AG10803 (cell line): ENCODE measurements at regions not wholly inside any gene's neighbourhood (a gene's known extent, or its start where the extent isn't known, plus 50 kb on each side); places are given as distances from the start of the nearest gene placed in this dataset.

ENCODE experiments used
- DNase-seq: peaks from one replicate; pipeline ENCODE4 v3.0.0; 2010; ENCODE audit warnings: low read depth
- H3K4me3 ChIP-seq: 2 replicates; pipeline ENCODE4 v1.5.1; 2011; ENCODE audit warnings: mild to moderate bottlenecking, low read length, control low read depth
- TF ChIP-seq, protein P1 (sequence below): conservative IDR thresholded peaks from 2 replicates; pipeline ENCODE4 v1.5.1; 2011; ENCODE audit warnings: mild to moderate bottlenecking, low read length, control low read depth, inconsistent platforms

DNA sequence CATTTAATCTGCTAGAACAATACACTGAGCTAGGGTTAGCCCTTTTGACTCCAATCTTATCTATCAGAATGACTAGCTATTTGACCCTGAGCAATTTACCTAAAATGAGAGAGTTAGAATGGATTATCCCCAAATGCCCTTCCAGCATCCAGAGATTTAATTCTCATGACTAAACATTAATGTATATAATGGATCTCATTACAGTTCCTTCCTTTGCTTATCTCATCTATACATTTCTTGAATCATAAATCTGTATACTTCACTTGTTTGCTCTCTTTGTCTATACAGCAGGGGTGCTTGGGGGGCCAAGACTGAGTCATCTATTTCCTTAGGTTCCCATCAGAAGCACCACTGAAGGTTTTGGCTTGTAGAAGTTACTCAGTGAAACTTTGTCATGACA lies 565.8 kb downstream of the IGSF11 start:
- DNase-seq, result no peak
- TF ChIP-seq, protein P1, sequence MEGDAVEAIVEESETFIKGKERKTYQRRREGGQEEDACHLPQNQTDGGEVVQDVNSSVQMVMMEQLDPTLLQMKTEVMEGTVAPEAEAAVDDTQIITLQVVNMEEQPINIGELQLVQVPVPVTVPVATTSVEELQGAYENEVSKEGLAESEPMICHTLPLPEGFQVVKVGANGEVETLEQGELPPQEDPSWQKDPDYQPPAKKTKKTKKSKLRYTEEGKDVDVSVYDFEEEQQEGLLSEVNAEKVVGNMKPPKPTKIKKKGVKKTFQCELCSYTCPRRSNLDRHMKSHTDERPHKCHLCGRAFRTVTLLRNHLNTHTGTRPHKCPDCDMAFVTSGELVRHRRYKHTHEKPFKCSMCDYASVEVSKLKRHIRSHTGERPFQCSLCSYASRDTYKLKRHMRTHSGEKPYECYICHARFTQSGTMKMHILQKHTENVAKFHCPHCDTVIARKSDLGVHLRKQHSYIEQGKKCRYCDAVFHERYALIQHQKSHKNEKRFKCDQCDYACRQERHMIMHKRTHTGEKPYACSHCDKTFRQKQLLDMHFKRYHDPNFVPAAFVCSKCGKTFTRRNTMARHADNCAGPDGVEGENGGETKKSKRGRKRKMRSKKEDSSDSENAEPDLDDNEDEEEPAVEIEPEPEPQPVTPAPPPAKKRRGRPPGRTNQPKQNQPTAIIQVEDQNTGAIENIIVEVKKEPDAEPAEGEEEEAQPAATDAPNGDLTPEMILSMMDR, result no peak
- no peak overlapping the region for H3K4me3 ChIP-seq

DNA sequence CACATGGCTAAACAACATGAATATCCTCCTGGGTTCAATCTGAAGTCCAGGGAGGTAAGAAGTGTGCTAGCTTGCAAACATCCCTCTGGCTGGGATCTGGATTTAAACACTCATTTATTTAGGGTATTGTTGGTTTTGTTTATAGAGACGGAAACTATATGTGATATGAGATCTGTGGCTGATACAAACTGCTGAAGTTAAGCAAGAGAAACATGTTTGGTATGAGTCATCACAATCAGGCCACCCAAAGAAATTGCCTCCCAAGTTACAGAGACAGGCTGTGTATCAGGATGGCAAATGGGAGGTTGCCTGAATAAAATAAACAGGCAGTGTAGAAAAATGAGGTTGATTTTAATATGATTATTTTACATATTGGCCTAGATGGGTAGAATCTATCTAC lies 562.1 kb downstream of the IGSF11 start:
- H3K4me3 ChIP-seq, result no peak overlapping the region
- DNase-seq, result no peak
- TF ChIP-seq, protein P1, result no peak

DNA sequence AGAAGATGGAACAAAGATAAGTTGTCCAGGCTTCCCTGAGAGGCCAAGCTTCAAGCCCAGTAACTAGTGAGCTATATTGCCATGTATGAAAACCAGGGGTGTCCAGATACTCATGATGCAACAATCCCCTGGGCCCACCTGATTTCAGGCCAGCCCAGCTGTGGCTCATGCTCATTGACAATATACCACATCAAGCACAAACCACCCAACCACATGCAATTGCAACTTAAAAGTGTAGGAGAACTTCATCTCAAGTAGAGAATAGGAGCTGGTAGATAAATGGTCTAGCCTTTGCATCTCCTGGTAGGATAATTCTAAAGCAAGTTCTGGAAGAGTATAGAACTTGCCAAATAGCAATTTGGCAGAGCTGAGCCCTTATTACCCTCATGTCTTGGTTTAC lies 561.3 kb downstream of the IGSF11 start:
- TF ChIP-seq, protein P1, result no peak
- H3K4me3 ChIP-seq, result no peak overlapping the region
- DNase-seq, result no peak

DNA sequence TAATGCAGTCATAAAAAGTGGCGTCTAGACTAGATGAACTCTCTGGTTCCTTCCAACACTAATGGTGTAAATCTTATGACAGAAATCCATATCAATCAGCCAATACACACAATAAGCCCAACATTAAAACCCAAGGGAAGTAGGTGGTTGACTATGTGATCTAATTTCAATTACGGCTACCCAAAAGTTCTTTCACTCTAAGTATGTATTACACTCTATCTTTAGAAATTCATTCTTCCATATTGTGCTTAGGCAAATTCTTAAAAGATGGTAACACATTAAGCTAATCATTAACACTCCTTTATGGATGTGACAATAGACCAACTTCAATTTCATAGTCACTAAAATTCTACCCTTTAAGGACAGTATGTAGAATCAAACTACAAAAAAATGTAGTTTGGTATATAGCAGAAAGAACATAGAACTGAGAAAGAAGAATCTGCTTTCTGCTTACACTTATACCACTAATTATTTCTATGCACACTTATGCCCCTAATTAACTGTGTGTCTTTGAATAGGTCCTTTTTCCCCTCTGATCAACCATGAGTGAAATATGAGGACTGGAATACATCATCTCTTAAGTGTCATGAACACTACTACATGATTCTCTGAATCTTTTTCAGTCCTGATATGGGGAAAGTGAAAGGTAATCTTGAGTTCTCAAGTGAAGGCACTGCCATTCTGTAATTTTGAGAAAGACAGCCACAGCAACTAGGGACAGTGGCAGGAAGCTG lies 557.6 kb downstream of the IGSF11 start:
- DNase-seq, result no peak
- TF ChIP-seq, protein P1, result no peak
- no peak overlapping the region for H3K4me3 ChIP-seq

DNA sequence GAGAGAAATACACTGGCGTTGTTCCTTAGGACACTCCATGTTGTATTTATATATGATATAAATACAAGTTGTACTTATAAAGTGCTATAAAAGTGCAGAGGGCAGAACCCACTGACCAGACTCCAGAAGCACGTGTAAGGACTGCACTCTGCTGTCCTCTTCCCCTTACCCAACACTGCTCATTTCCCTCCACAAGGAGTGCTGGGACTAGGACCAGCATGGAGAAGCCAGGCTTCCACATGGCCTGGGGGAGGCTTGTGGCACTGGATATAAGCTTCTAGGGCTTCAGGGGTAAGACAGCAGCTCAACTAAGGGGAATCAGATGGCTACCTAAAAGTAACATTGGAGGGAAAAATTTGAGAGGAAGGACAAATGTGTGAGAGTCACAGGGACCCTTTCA lies 556.9 kb downstream of the IGSF11 start:
- TF ChIP-seq, protein P1, result no peak
- no peak for DNase-seq

DNA sequence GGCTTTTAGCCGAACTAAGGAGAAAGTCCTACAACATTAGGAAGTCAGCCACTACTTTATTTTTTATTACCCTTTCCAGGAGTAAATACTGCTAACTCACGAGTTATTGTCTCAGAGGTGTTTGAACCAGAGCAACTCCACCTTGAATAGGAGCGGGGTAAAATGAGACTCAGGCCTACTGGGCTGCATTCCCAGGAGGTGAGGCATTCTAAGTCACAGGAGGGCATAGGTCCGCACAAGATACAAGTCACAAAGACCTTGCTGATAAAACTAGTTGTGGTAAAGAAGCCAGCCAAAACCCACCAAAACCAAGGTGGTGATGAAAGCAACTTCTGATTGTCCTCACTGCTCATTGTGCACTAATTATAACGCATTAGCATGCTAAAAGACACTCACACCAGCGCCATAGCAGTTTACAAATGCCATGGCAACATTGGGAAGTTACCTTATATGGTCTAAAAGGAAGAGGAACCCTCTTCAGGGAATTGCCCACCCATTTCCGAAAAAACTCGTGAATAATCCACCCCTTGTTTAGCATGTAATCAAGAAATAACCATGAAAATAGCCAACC lies 555.9 kb downstream of the IGSF11 start:
- H3K4me3 ChIP-seq, result no peak overlapping the region
- TF ChIP-seq, protein P1, result no peak
- DNase-seq, result no peak

More for the DNA sequence above, 556.9 kb downstream of the IGSF11 start:
- no peak overlapping the region for H3K4me3 ChIP-seq

DNA sequence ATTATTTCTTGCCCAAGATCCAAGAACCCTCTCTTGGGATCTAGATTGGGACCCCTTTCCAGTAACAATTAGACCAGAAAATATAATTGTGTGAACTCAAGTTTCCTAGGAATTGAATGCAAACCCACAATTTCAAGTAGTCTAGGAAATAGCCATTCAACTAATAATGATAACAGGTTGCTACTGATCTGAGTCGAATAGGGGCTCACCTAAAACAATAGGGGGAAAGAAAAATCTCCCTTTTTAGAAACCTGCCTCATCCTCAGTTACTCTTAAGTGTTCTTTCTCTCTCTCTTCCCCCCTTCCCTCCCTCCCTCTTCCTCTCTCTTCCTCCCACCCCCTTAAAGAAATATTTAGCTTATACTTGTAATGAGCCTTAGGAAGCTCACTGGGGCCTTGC lies 555.3 kb downstream of the IGSF11 start:
- TF ChIP-seq, protein P1, result no peak
- DNase-seq, result no peak
- H3K4me3 ChIP-seq, result no peak overlapping the region
